PC-9 (cell line): ENCODE measurements at regions not wholly inside any gene's neighbourhood (a gene's known extent, or its start where the extent isn't known, plus 50 kb on each side); places are given as distances from the start of the nearest gene placed in this dataset.
A peak's percentile ranks its signal among the peaks of the same experiment; 100 is the strongest.

Experiments used
- BruUV-seq: library from RNA; stranded (reverse); fragments of 400-500 nt; replicated peaks from 2 replicates; lab custom pipeline; 2021; lab: Mats Ljungman, UMichigan
- CTCF ChIA-PET: fragments of 300-600 bp; sonication (Branson Sonifier 250); formaldehyde crosslinking; loops from one replicate; lab custom pipeline; 2022; ENCODE audit warnings: antibody characterized with exemption; lab: Charles Lee
- POLR2A ChIA-PET: fragments of 300-600 bp; sonication (Branson Sonifier 250); formaldehyde crosslinking; loops from one replicate; lab custom pipeline; 2022; ENCODE audit warnings: antibody characterized with exemption; ENCODE audit not compliant: unreplicated experiment; lab: Charles Lee
- DNase-seq, 2 experiments: peaks; one replicate each; pipeline versions ENCODE4 v3.0.0 to v3.0.0-alpha.2; 2015 to 2022; ENCODE audit warnings: mixed read lengths in 1 of 2
- H2AFZ ChIP-seq: fragments of 200-600 bp; sonication (generic); 2 replicates; pipeline ENCODE4 v1.8.1; 2017; ENCODE audit warnings: antibody characterized with exemption
- H3F3A ChIP-seq: fragments of 200-600 bp; sonication (generic); 2 replicates; pipeline ENCODE4 v1.8.1; 2017; ENCODE audit warnings: antibody characterized with exemption, mild to moderate bottlenecking, low read depth; ENCODE audit not compliant: insufficient read depth
- H3K27ac ChIP-seq: fragments of 200-600 bp; sonication (generic); 2 replicates; pipeline ENCODE4 v1.6.1; 2016; ENCODE audit warnings: mixed run types
- H3K27me3 ChIP-seq: fragments of 200-600 bp; sonication (generic); 2 replicates; pipeline ENCODE4 v1.6.1; 2016; ENCODE audit warnings: low read depth, mixed run types; ENCODE audit not compliant: insufficient read depth
- H3K36me3 ChIP-seq: fragments of 200-600 bp; sonication (generic); 2 replicates; pipeline ENCODE4 v1.6.1; 2016; ENCODE audit warnings: low read depth, mixed run types
- H3K4me1 ChIP-seq: fragments of 200-600 bp; sonication (generic); replicated peaks from 2 replicates; pipeline ENCODE4 v1.6.1; 2016; ENCODE audit warnings: mixed run types; ENCODE audit not compliant: insufficient read depth
- H3K4me2 ChIP-seq: fragments of 200-600 bp; sonication (generic); 2 replicates; pipeline ENCODE4 v1.6.1; 2017; ENCODE audit warnings: mixed run types
- H3K4me3 ChIP-seq: fragments of 200-600 bp; sonication (generic); 2 replicates; pipeline ENCODE4 v1.6.1; 2016; ENCODE audit warnings: mixed run types
- H3K79me2 ChIP-seq: fragments of 200-600 bp; sonication (generic); 2 replicates; pipeline ENCODE4 v1.6.1; 2017; ENCODE audit warnings: low read depth, mixed run types
- H3K9me2 ChIP-seq: fragments of 200-600 bp; sonication (generic); 2 replicates; pipeline ENCODE4 v1.8.1; 2017; ENCODE audit warnings: mild to moderate bottlenecking; ENCODE audit not compliant: insufficient read depth
- H3K9me3 ChIP-seq: fragments of 200-600 bp; sonication (generic); 2 replicates; pipeline ENCODE4 v1.8.1; 2016; ENCODE audit warnings: low read depth; ENCODE audit not compliant: insufficient read depth
- H4K20me1 ChIP-seq: fragments of 200-600 bp; sonication (generic); 2 replicates; pipeline ENCODE4 v1.8.1; 2017; ENCODE audit not compliant: insufficient read depth
- EZH2 ChIP-seq: fragments of 200-600 bp; sonication (generic); IDR thresholded peaks from 2 replicates; pipeline ENCODE4 v1.8.0; 2017; ENCODE audit warnings: antibody characterized with exemption, low read depth
- intact Hi-C: fragments of 100-400 bp; cut with micrococcal nuclease; formaldehyde crosslinking; loops from one replicate; pipeline ENCODE4 v1.10.0; 2022; ENCODE audit not compliant: unreplicated experiment
- TF ChIP-seq, protein P1 (sequence below): fragments of 200-600 bp; sonication (generic); conservative IDR thresholded peaks from 2 replicates; pipeline ENCODE4 v1.6.1; 2017; ENCODE audit warnings: mixed run types, antibody characterized with exemption, mild to moderate bottlenecking, moderate library complexity

- Histone ChIP-seq H3K4me1 (0 out of 2 replicates have a peak, but pooled peaks cover 9% of the 10 kb centered on the region), H3K27ac (no peak overlapping the region), H3K4me2 (no peak overlapping the region), H3F3A (no peaks in the 10 kb centered on the region), H4K20me1 (no peaks in the 10 kb centered on the region), H3K27me3 (no peaks in the 10 kb centered on the region), H2AFZ (no peak overlapping the region), H3K36me3 (no peaks in the 10 kb centered on the region), H3K9me3 (peaks cover 6% of the 10 kb centered on the region; the same call in 1 of the 2 replicates), H3K4me3 (no peak overlapping the region), H3K9me2 (no peaks in the 10 kb centered on the region), H3K79me2 (no peaks in the 10 kb centered on the region)
- TF ChIP-seq EZH2: no peak
- TF ChIP-seq, protein P1, sequence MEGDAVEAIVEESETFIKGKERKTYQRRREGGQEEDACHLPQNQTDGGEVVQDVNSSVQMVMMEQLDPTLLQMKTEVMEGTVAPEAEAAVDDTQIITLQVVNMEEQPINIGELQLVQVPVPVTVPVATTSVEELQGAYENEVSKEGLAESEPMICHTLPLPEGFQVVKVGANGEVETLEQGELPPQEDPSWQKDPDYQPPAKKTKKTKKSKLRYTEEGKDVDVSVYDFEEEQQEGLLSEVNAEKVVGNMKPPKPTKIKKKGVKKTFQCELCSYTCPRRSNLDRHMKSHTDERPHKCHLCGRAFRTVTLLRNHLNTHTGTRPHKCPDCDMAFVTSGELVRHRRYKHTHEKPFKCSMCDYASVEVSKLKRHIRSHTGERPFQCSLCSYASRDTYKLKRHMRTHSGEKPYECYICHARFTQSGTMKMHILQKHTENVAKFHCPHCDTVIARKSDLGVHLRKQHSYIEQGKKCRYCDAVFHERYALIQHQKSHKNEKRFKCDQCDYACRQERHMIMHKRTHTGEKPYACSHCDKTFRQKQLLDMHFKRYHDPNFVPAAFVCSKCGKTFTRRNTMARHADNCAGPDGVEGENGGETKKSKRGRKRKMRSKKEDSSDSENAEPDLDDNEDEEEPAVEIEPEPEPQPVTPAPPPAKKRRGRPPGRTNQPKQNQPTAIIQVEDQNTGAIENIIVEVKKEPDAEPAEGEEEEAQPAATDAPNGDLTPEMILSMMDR: peak; percentile 93
- intact Hi-C loops: loop anchor here (1.0 to 10.0 kb wide), 8 partner anchors 172 to 1294 kb away; partner anchors contain the start of gene RAP2B
- BruUV-seq: no TSS peak
- peak; percentile 38 to 50 for DNase-seq
- CTCF ChIA-PET: interaction anchor here (1.1 kb wide), 1 partner anchor 607 kb away, joined by 3 read pairs; no protein-coding TSS in a partner anchor
- POLR2A ChIA-PET: interaction anchor here (0.5 to 0.8 kb wide), 2 partner anchors 12 to 605 kb away, joined by 3 to 6 read pairs; no protein-coding TSS in a partner anchor
Measured at GRCh38 chr3:153768561-153769469, 352.4 kb upstream of the ARHGEF26 start.

DNA sequence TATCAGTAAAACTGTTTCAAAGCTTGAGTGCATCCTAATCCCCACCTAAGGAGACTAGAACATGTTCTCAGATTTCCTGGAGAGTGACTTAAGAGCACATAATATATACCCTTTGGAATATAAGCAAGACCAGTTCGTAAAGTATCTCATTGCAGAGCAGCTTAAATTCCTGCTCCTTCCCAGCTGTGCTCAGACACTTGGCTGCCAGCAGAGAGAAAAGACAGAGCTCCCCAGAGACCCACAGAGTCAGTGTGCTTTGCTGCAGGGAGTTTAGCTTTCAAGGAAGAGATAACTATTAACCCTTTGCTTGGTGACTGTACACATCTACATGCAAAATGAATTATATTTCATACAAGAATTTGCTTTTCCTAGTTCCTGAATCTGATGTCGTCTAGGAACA is 338.1 kb upstream of the ARHGEF26 start:
- Histone ChIP-seq H3K4me1 (no peaks in the 10 kb centered on the region), H4K20me1 (no peaks in the 10 kb centered on the region), H3K79me2 (no peaks in the 10 kb centered on the region), H3F3A (no peaks in the 10 kb centered on the region), H3K27me3 (no peaks in the 10 kb centered on the region), H3K9me3 (no peaks in the 10 kb centered on the region), H3K27ac (no peak overlapping the region), H3K4me3 (no peak overlapping the region), H2AFZ (no peak overlapping the region), H3K36me3 (no peaks in the 10 kb centered on the region), H3K9me2 (no peaks in the 10 kb centered on the region), H3K4me2 (no peak overlapping the region)
- DNase-seq: no peak
- intact Hi-C loops: no loop called here
- CTCF ChIA-PET: no interaction called here
- TF ChIP-seq EZH2: no peak
- TF ChIP-seq, protein P1: no peak
- BruUV-seq: no TSS peak
- POLR2A ChIA-PET: no interaction called here

- ChIA-PET POLR2A (no interaction called here), CTCF (no interaction called here)
- H3K9me2 ChIP-seq: no peaks in the 10 kb centered on the region
- H3K79me2 ChIP-seq: no peaks in the 10 kb centered on the region
- intact Hi-C loops: no loop called here
- no peaks in the 10 kb centered on the region for H4K20me1 ChIP-seq
- H2AFZ ChIP-seq: no peak overlapping the region
- DNase-seq: no peak
- no peaks in the 10 kb centered on the region for H3F3A ChIP-seq
- H3K4me3 ChIP-seq: no peak overlapping the region
- H3K27ac ChIP-seq: no peak overlapping the region
- H3K9me3 ChIP-seq: no peaks in the 10 kb centered on the region
- TF ChIP-seq EZH2: no peak
- TF ChIP-seq, protein P1: no peak
- H3K27me3 ChIP-seq: no peaks in the 10 kb centered on the region
- no peak overlapping the region for H3K4me2 ChIP-seq
- BruUV-seq: no TSS peak
- H3K4me1 ChIP-seq: no peaks in the 10 kb centered on the region
- H3K36me3 ChIP-seq: no peaks in the 10 kb centered on the region
Measured at GRCh38 chr3:153783741-153784480, 337.3 kb upstream of the ARHGEF26 start.
